Bronchial epithelial cell (primary cell): ENCODE measurements at regions not wholly inside any gene's neighbourhood (a gene's known extent, or its start where the extent isn't known, plus 50 kb on each side); places are given as distances from the start of the nearest gene placed in this dataset.
"Not testable (repeated sequence)": the region's sequence is repeated elsewhere in the genome, so short reads cannot be mapped to it uniquely, and the experiment has no call there.

ENCODE experiments used
- DNase-seq: peaks from one replicate; pipeline ENCODE4 v3.0.0-alpha.2; 2010; ENCODE audit warnings: low read depth
- FAIRE-seq: peaks from 2 replicates; lab custom pipeline; 2011; peaks lifted over from hg19 to GRCh38; lab: Jason Lieb, UNC
- H3K27me3 ChIP-seq: 2 replicates; pipeline ENCODE4 v1.5.1; 2011; ENCODE audit warnings: low read length; ENCODE audit not compliant: control insufficient read depth, insufficient read depth
- H3K36me3 ChIP-seq: 2 replicates; pipeline ENCODE4 v1.5.1; 2011; ENCODE audit warnings: low read length; ENCODE audit not compliant: control insufficient read depth, insufficient read depth
- H3K4me3 ChIP-seq: 2 replicates; pipeline ENCODE4 v1.5.1; 2011; ENCODE audit warnings: mild to moderate bottlenecking, low read depth, low read length, control low read depth
- TF ChIP-seq, protein P1 (sequence below): IDR thresholded peaks from 2 replicates; pipeline ENCODE4 v1.5.1; 2011; ENCODE audit warnings: mild to moderate bottlenecking, moderate library complexity, low read length, control low read depth, inconsistent platforms; ENCODE audit not compliant: insufficient read depth, severe bottlenecking

DNA sequence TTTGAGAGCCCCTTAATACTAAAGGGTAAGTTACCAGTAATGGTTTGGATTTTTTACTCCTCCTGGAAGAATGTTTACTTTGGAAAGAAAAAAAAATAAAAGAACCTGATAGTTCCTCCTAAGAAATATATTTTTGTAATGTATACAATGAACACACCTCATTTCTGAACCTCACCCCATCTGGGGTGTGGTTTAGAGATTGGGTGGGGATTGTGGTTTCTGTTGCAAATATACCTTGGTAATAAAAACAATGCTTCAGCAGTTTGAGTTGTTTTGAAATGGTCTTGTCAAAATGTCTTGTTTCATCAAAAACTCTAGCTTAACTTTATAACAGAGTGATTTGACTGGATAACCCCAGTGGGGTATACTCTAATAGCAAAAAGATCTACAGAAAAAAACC lies 448.9 kb upstream of the MEIS1 start:
- TF ChIP-seq, protein P1, sequence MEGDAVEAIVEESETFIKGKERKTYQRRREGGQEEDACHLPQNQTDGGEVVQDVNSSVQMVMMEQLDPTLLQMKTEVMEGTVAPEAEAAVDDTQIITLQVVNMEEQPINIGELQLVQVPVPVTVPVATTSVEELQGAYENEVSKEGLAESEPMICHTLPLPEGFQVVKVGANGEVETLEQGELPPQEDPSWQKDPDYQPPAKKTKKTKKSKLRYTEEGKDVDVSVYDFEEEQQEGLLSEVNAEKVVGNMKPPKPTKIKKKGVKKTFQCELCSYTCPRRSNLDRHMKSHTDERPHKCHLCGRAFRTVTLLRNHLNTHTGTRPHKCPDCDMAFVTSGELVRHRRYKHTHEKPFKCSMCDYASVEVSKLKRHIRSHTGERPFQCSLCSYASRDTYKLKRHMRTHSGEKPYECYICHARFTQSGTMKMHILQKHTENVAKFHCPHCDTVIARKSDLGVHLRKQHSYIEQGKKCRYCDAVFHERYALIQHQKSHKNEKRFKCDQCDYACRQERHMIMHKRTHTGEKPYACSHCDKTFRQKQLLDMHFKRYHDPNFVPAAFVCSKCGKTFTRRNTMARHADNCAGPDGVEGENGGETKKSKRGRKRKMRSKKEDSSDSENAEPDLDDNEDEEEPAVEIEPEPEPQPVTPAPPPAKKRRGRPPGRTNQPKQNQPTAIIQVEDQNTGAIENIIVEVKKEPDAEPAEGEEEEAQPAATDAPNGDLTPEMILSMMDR, result no peak
- Histone ChIP-seq H3K36me3 (no peaks in the 10 kb centered on the region), H3K27me3 (no peaks in the 10 kb centered on the region), H3K4me3 (no peak overlapping the region)
- peak; percentile 16 for DNase-seq
- FAIRE-seq, result no peak

DNA sequence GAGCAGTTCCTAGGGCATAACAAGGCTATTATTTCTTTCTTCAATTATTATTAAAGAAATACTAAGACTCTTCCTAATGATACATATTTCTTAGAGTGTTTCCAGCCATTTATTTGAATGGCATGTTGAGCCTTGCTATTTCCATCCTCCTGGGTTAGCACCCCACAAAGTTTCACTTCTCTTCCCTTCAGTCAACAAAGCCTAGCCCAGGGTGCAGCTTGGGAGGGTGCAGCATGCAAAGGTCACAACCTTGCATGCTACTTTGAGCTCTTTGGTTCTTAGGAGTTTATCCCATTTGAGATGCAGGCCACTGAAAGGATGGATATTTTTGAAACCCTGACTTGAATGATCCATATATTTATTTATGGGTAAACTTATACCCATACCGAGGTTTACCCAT lies 454.4 kb upstream of the MEIS1 start:
- no peak overlapping the region for H3K4me3 ChIP-seq
- FAIRE-seq (no peak), DNase-seq (no peak)
- no peaks in the 10 kb centered on the region for H3K27me3 ChIP-seq
- H3K36me3 ChIP-seq, result no peaks in the 10 kb centered on the region
- TF ChIP-seq, protein P1, result no peak

DNA sequence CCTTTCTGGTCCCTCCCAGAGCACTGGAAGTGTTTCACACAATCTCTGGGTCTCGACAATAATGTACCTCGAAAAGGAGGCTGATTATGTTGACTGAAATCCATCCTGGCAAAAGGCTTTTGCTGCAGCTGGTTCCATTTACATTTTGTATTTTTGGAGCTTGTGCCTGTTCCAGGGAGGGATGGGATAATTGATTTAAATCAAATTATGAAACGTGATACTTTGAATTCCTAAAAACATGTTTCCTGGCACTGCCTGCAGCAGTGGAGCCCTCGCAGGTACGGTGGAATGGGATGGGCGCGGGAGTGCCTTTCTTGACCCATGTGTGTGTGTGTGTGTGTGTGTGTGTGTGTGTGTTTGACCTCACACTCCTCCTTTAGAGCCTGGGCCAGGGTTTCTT lies 455.5 kb upstream of the MEIS1 start:
- H3K36me3 ChIP-seq, result no peaks in the 10 kb centered on the region
- DNase-seq, result no peak
- TF ChIP-seq, protein P1, result no peak
- H3K27me3 ChIP-seq, result no peaks in the 10 kb centered on the region
- no peak for FAIRE-seq
- H3K4me3 ChIP-seq, result no peak overlapping the region

DNA sequence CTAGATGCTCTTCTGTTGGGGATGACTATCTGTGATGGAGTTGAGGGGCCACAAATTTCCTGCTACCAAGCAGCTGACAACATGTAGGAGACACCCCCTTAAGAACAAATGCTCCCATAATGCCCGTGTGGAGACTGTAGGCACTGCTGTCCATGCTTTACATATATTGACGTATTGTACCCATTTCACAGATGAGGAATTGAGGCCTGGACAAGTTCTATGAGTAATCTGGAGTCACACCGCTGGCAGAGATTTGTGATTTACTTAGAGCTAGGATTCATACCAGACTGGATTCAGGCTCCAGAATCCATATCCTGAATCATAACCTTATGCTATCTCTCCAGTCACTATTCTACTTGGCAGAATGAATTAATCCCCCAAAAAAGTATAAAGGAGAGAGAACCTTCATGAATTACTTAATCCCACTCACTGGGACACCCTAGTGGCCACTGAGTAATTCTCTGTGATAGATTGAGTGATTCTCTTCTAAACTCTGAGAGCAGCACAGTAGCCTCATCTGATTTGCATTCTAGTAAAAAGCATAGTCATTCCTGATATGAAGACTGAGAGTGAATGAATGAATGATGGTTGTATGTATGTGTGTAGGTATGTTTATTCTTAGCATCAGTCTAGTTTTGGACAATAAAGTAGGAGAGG lies 460.7 kb upstream of the MEIS1 start:
- Histone ChIP-seq H3K36me3 (no peaks in the 10 kb centered on the region), H3K27me3 (no peaks in the 10 kb centered on the region), H3K4me3 (no peak overlapping the region)
- FAIRE-seq (no peak), DNase-seq (peak; percentile 7)
- TF ChIP-seq, protein P1, result no peak

- Histone ChIP-seq H3K36me3 (no peaks in the 10 kb centered on the region), H3K4me3 (no peak overlapping the region), H3K27me3 (no peaks in the 10 kb centered on the region)
- FAIRE-seq (no peak), DNase-seq (no peak)
- TF ChIP-seq, protein P1, result no peak
These were observed 465.8 kb upstream of the MEIS1 start for GRCh38 chr2:65969161-65969560.

- not testable (repeated sequence) for H3K36me3 ChIP-seq, DNase-seq, H3K4me3 ChIP-seq, FAIRE-seq, H3K27me3 ChIP-seq
These were observed 471.6 kb upstream of the MEIS1 start for GRCh38 chr2:65963303-65963702.
